HCT116 (cell line): ENCODE measurements at regions not wholly inside any gene's neighbourhood (a gene's known extent, or its start where the extent isn't known, plus 50 kb on each side); places are given as distances from the start of the nearest gene placed in this dataset.

Source experiments
- ATAC-seq: fragments of 200-7000 bp; cut with Tn5 transposase; 2 replicates; pipeline ENCODE4 v1.9.1; 2020; ENCODE audit warnings: mild to moderate bottlenecking, moderate library complexity
- BruUV-seq: library from RNA; stranded (reverse); fragments of 400-500 nt; replicated peaks from 2 replicates; lab custom pipeline; 2021; lab: Mats Ljungman, UMichigan
- CTCF ChIA-PET: fragments of 300-600 bp; sonication (Branson Sonifier 250); formaldehyde crosslinking; loops from one replicate; lab custom pipeline; 2021; ENCODE audit warnings: antibody characterized with exemption; lab: Charles Lee
- POLR2A ChIA-PET: fragments of 300-600, 350-600 bp; sonication (Branson Sonifier 250); formaldehyde crosslinking; loops from one replicate; lab custom pipeline; 2021; ENCODE audit warnings: antibody characterized with exemption; lab: Charles Lee
- RAD21 ChIA-PET, 2 experiments: fragments of 300-600 bp; sonication (Branson Sonifier 250); formaldehyde crosslinking; loops; one replicate each; lab custom pipeline; 2023; ENCODE audit warnings: low total read pairs in 2 of 2; ENCODE audit not compliant: uncharacterized antibody in 2 of 2, unreplicated experiment in 2 of 2, low non-redundant PET in 1 of 2; lab: Charles Lee
- DNase-seq: peaks from one replicate; pipeline ENCODE4 v3.0.0-alpha.2; 2010; ENCODE audit warnings: low read depth, low spot score
- H2AFZ ChIP-seq: fragments of 200-600 bp; shearing (Covaris generic), sonication (generic); 2 replicates; pipeline ENCODE4 v1.6.1; 2017; ENCODE audit warnings: low read depth, mixed run types, mixed read lengths, antibody characterized with exemption, low read length; ENCODE audit not compliant: poor library complexity, severe bottlenecking
- H3K27ac ChIP-seq: 2 replicates; pipeline ENCODE4 v1.5.1; 2012; ENCODE audit warnings: low read depth, low read length
- H3K27me3 ChIP-seq: fragments of 200-600 bp; sonication (generic); 2 replicates; pipeline ENCODE4 v1.6.1; 2016; ENCODE audit warnings: mixed run types, low read length, mixed read lengths; ENCODE audit not compliant: insufficient read depth
- H3K36me3 ChIP-seq, 2 experiments: fragments of 200-500 bp in 1 of 2; fragments of 200-600 bp in 1 of 2; sonication (Bioruptor generic) in 1 of 2; sonication (generic) in 1 of 2; 2 replicates each; pipeline versions ENCODE4 v1.5.1 to v1.6.1; 2014 to 2016; ENCODE audit warnings: low read length in 2 of 2, inconsistent platforms in 1 of 2, mixed read lengths in 1 of 2, mixed run types in 1 of 2; ENCODE audit not compliant: insufficient read depth in 2 of 2, control insufficient read depth in 1 of 2
- H3K4me1 ChIP-seq, 2 experiments: fragments of 200-600 bp in 1 of 2; sonication (generic) in 1 of 2; 2 replicates each; pipeline versions ENCODE4 v1.5.1 to v1.6.1; 2012 to 2017; ENCODE audit warnings: low read length in 2 of 2, inconsistent platforms in 1 of 2, mild to moderate bottlenecking in 1 of 2, mixed read lengths in 1 of 2, mixed run types in 1 of 2, moderate library complexity in 1 of 2; ENCODE audit not compliant: insufficient read depth in 2 of 2, control insufficient read depth in 1 of 2
- H3K4me2 ChIP-seq: fragments of 200-600 bp; sonication (generic); 2 replicates; pipeline ENCODE4 v1.6.1; 2017; ENCODE audit warnings: mixed run types, low read length, mixed read lengths
- H3K4me3 ChIP-seq, 2 experiments: fragments of 200-600 bp in 1 of 2; sonication (generic) in 1 of 2; replicated peaks in 1 of 2; 2 replicates each; pipeline ENCODE4 v1.5.1; 2011 to 2016; ENCODE audit warnings: low read length in 2 of 2, control low read depth in 1 of 2, low read depth in 1 of 2, mild to moderate bottlenecking in 1 of 2, mixed read lengths in 1 of 2, mixed run types in 1 of 2
- H3K79me2 ChIP-seq: fragments of 200-600 bp; sonication (generic); 2 replicates; pipeline ENCODE4 v1.6.1; 2017; ENCODE audit warnings: mild to moderate bottlenecking, mixed run types, low read length, moderate library complexity, mixed read lengths; ENCODE audit not compliant: insufficient read depth
- H3K9ac ChIP-seq: fragments of 200-600 bp; sonication (generic); 2 replicates; pipeline ENCODE4 v1.6.1; 2016; ENCODE audit warnings: low read length, mixed read lengths
- H3K9me2 ChIP-seq: fragments of 200-600 bp; sonication (generic), shearing (Covaris generic); 2 replicates; pipeline ENCODE4 v1.6.1; 2017; ENCODE audit warnings: mixed run types, mild to moderate bottlenecking, moderate library complexity; ENCODE audit not compliant: insufficient read depth
- H3K9me3 ChIP-seq, 2 experiments: fragments of 200-500 bp in 1 of 2; fragments of 200-600 bp in 1 of 2; sonication (Bioruptor generic) in 1 of 2; sonication (generic) in 1 of 2; 2 replicates each; pipeline ENCODE4 v1.6.1; 2014 to 2017; ENCODE audit warnings: low read length in 2 of 2, mixed read lengths in 2 of 2, inconsistent platforms in 1 of 2, low read depth in 1 of 2, mild to moderate bottlenecking in 1 of 2, mixed run types in 1 of 2, moderate library complexity in 1 of 2; ENCODE audit not compliant: control insufficient read depth in 1 of 2, insufficient read depth in 1 of 2
- H4K20me1 ChIP-seq: fragments of 200-600 bp; sonication (generic), shearing (Covaris generic); 2 replicates; pipeline ENCODE4 v1.6.1; 2017; ENCODE audit warnings: mixed run types, mild to moderate bottlenecking, moderate library complexity; ENCODE audit not compliant: insufficient read depth
- CBX3 ChIP-seq: IDR thresholded peaks from 2 replicates; pipeline ENCODE4 v1.6.1; 2012; ENCODE audit warnings: low read depth
- CEBPB ChIP-seq: IDR thresholded peaks from 2 replicates; pipeline ENCODE4 v1.6.1; 2012; ENCODE audit warnings: low read depth
- CTCF ChIP-seq, 3 experiments: fragments of 200-600 bp in 1 of 3; sonication (generic) in 1 of 3; IDR thresholded peaks in 2 of 3; conservative IDR thresholded peaks in 1 of 3; 2 replicates each; pipeline ENCODE4 v1.5.1; 2012 to 2017; ENCODE audit warnings: low read depth in 2 of 3, low read length in 2 of 3, antibody characterized with exemption in 1 of 3, borderline replicate concordance in 1 of 3, control low read depth in 1 of 3, mild to moderate bottlenecking in 1 of 3, mixed read lengths in 1 of 3, mixed run types in 1 of 3, moderate library complexity in 1 of 3; ENCODE audit not compliant: insufficient read depth in 1 of 3
- EGR1 ChIP-seq: IDR thresholded peaks from 2 replicates; pipeline ENCODE4 v1.6.1; 2012; ENCODE audit warnings: low read depth
- ELF1 ChIP-seq: IDR thresholded peaks from 2 replicates; pipeline ENCODE4 v1.6.1; 2012; ENCODE audit warnings: low read depth, borderline replicate concordance
- EZH2 ChIP-seq: fragments of 200-600 bp; sonication (generic); IDR thresholded peaks from 2 replicates; pipeline ENCODE4 v1.6.1; 2017; ENCODE audit warnings: antibody characterized with exemption, mixed run types
- FOSL1 ChIP-seq: IDR thresholded peaks from 2 replicates; pipeline ENCODE4 v1.6.1; 2012; ENCODE audit warnings: low read depth
- JUND ChIP-seq: IDR thresholded peaks from 2 replicates; pipeline ENCODE4 v1.6.1; 2012
- POLR2A ChIP-seq: IDR thresholded peaks from 2 replicates; pipeline ENCODE4 v1.7.0; 2011; ENCODE audit warnings: borderline replicate concordance; ENCODE audit not compliant: insufficient read depth, insufficient read length; ENCODE audit errors: extremely low read depth
- POLR2AphosphoS5 ChIP-seq: IDR thresholded peaks from 2 replicates; pipeline ENCODE4 v1.6.1; 2011; ENCODE audit warnings: mild to moderate bottlenecking, low read depth, low read length, moderate library complexity
- RAD21 ChIP-seq: IDR thresholded peaks from 2 replicates; pipeline ENCODE4 v1.6.1; 2012; ENCODE audit warnings: low read depth, mild to moderate bottlenecking
- SIN3A ChIP-seq: IDR thresholded peaks from 2 replicates; pipeline ENCODE4 v1.6.1; 2012; ENCODE audit warnings: low read depth
- SP1 ChIP-seq: IDR thresholded peaks from 2 replicates; pipeline ENCODE4 v1.6.1; 2012; ENCODE audit warnings: low read depth
- YY1 ChIP-seq: IDR thresholded peaks from 2 replicates; pipeline ENCODE4 v1.6.1; 2011; ENCODE audit warnings: low read length, low read depth, moderate library complexity, mild to moderate bottlenecking; ENCODE audit not compliant: insufficient replicate concordance; ENCODE audit errors: extremely low read depth
- ZFX ChIP-seq: fragments of 450-650 bp; IDR thresholded peaks from 2 replicates; pipeline ENCODE4 v1.6.1; 2017
- ZNF274 ChIP-seq: fragments of 200-500 bp; sonication (Bioruptor generic); IDR thresholded peaks from 2 replicates; pipeline ENCODE4 v1.6.1; 2014; ENCODE audit warnings: mild to moderate bottlenecking, low read depth, low read length, inconsistent platforms
- intact Hi-C: fragments of 100-400 bp; cut with micrococcal nuclease; formaldehyde crosslinking; loops from 2 replicates; pipeline ENCODE4 v1.10.0; 2022
- TF ChIP-seq, protein P1 (sequence below): IDR thresholded peaks from 2 replicates; pipeline ENCODE4 v1.6.1; 2012; ENCODE audit warnings: low read depth

GRCh38 chr7:41466760-41467384 is 236.0 kb downstream of the INHBA start:
- CTCF ChIA-PET: no interaction called here
- intact Hi-C loops: no loop called here
- H2AFZ ChIP-seq: no peak overlapping the region

More at GRCh38 chr7:41466760-41467384, 236.0 kb downstream of the INHBA start:
- Histone ChIP-seq H3K9me2 (no peaks in the 10 kb centered on the region), H3K4me1 (no peaks in the 10 kb centered on the region), H3K79me2 (no peaks in the 10 kb centered on the region), H3K9ac (no peak overlapping the region), H3K27ac (no peak overlapping the region), H4K20me1 (no peaks in the 10 kb centered on the region), H3K36me3 (no peaks in the 10 kb centered on the region), H3K27me3 (no peaks in the 10 kb centered on the region), H3K4me2 (no peak overlapping the region), H3K4me3 (no peak overlapping the region), H3K9me3 (no peaks in the 10 kb centered on the region)
- ChIA-PET POLR2A (no interaction called here), RAD21 (no interaction called here)
- no peak for ATAC-seq
- no TSS peak for BruUV-seq
- no peak for TF ChIP-seq ZFX
- no peak for TF ChIP-seq SP1
- TF ChIP-seq RAD21: no peak
- TF ChIP-seq SIN3A: no peak
- no peak for TF ChIP-seq JUND
- no peak for TF ChIP-seq CTCF (IDR thresholded peaks at IDR 0.05 in 2 of 3, conservative IDR thresholded peaks at IDR 0.05 in 1 of 3; ENCODE audit: borderline replicate concordance in 1 of 3, insufficient read depth in 1 of 3, low read depth in 2 of 3, low read length in 2 of 3)
- TF ChIP-seq, protein P1, sequence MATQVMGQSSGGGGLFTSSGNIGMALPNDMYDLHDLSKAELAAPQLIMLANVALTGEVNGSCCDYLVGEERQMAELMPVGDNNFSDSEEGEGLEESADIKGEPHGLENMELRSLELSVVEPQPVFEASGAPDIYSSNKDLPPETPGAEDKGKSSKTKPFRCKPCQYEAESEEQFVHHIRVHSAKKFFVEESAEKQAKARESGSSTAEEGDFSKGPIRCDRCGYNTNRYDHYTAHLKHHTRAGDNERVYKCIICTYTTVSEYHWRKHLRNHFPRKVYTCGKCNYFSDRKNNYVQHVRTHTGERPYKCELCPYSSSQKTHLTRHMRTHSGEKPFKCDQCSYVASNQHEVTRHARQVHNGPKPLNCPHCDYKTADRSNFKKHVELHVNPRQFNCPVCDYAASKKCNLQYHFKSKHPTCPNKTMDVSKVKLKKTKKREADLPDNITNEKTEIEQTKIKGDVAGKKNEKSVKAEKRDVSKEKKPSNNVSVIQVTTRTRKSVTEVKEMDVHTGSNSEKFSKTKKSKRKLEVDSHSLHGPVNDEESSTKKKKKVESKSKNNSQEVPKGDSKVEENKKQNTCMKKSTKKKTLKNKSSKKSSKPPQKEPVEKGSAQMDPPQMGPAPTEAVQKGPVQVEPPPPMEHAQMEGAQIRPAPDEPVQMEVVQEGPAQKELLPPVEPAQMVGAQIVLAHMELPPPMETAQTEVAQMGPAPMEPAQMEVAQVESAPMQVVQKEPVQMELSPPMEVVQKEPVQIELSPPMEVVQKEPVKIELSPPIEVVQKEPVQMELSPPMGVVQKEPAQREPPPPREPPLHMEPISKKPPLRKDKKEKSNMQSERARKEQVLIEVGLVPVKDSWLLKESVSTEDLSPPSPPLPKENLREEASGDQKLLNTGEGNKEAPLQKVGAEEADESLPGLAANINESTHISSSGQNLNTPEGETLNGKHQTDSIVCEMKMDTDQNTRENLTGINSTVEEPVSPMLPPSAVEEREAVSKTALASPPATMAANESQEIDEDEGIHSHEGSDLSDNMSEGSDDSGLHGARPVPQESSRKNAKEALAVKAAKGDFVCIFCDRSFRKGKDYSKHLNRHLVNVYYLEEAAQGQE: no peak
- no peak for TF ChIP-seq ZNF274
- TF ChIP-seq EGR1: no peak
- TF ChIP-seq ELF1: no peak
- no peak for TF ChIP-seq POLR2AphosphoS5
- TF ChIP-seq POLR2A: no peak
- no peak for TF ChIP-seq FOSL1
- TF ChIP-seq YY1: no peak
- TF ChIP-seq EZH2: no peak
- no peak for TF ChIP-seq CEBPB
- no peak for TF ChIP-seq CBX3
- DNase-seq: no peak
